A549 (cell line): ENCODE measurements at regions not wholly inside any gene's neighbourhood (a gene's known extent, or its start where the extent isn't known, plus 50 kb on each side); places are given as distances from the start of the nearest gene placed in this dataset.

Experiments
- CBX2 ChIP-seq: fragments of 200-600 bp; sonication (generic); IDR thresholded peaks from 2 replicates; pipeline ENCODE4 v1.6.1; 2016; ENCODE audit warnings: low read depth, mild to moderate bottlenecking, borderline replicate concordance
- HDAC2 ChIP-seq: fragments of 200-600 bp; sonication (generic); IDR thresholded peaks from 2 replicates; pipeline ENCODE4 v1.6.1; 2016
- HOXB5 ChIP-seq: fragments of 250-450 bp; sonication (Bioruptor Pico); IDR thresholded peaks from 2 replicates; pipeline ENCODE4 v1.5.0; 2020; ENCODE audit warnings: mild to moderate bottlenecking, moderate library complexity
- MYC ChIP-seq: IDR thresholded peaks from 2 replicates; pipeline ENCODE4 v1.6.1; 2012; ENCODE audit warnings: mild to moderate bottlenecking, inconsistent platforms, low read length, improper control_type of control experiment, borderline replicate concordance
- POLR2A ChIP-seq: IDR thresholded peaks from 2 replicates; pipeline ENCODE4 v1.6.1; 2012; ENCODE audit warnings: mild to moderate bottlenecking, low read length
- TF ChIP-seq, protein P1 (sequence below): fragments of >200 bp; sonication (Bioruptor Twin); formaldehyde crosslinking; IDR thresholded peaks from 3 replicates; pipeline ENCODE4 v1.5.1; 2016
- TF ChIP-seq, protein P2 (sequence below): fragments of 200-600 bp; sonication (generic); IDR thresholded peaks from 2 replicates; pipeline ENCODE4 v1.6.1; 2016; ENCODE audit warnings: antibody characterized with exemption, mild to moderate bottlenecking, moderate library complexity

DNA sequence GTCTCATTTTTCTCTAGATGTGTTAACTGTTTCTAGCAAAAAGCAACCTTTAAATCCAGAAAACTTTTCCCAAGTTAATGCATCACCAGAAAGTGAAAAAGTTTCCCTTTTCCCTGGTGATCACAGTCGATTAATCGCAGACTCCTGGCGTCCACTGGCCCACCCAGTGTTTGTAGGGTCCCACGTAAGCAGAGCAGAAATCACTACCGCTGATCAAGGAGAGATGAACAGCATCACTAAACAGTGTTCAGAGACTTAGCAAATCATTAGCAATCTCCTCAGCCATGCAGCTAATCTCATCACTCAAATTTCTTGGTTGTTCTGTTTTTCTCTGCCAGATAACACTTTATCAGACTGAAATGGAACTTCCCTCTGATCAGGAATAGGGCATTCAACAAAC, 184.2 kb downstream of the EFNB2 start:
- no peak for TF ChIP-seq POLR2A
- TF ChIP-seq, protein P1, sequence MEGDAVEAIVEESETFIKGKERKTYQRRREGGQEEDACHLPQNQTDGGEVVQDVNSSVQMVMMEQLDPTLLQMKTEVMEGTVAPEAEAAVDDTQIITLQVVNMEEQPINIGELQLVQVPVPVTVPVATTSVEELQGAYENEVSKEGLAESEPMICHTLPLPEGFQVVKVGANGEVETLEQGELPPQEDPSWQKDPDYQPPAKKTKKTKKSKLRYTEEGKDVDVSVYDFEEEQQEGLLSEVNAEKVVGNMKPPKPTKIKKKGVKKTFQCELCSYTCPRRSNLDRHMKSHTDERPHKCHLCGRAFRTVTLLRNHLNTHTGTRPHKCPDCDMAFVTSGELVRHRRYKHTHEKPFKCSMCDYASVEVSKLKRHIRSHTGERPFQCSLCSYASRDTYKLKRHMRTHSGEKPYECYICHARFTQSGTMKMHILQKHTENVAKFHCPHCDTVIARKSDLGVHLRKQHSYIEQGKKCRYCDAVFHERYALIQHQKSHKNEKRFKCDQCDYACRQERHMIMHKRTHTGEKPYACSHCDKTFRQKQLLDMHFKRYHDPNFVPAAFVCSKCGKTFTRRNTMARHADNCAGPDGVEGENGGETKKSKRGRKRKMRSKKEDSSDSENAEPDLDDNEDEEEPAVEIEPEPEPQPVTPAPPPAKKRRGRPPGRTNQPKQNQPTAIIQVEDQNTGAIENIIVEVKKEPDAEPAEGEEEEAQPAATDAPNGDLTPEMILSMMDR = no peak
- TF ChIP-seq CBX2 = no peak
- TF ChIP-seq, protein P2, sequence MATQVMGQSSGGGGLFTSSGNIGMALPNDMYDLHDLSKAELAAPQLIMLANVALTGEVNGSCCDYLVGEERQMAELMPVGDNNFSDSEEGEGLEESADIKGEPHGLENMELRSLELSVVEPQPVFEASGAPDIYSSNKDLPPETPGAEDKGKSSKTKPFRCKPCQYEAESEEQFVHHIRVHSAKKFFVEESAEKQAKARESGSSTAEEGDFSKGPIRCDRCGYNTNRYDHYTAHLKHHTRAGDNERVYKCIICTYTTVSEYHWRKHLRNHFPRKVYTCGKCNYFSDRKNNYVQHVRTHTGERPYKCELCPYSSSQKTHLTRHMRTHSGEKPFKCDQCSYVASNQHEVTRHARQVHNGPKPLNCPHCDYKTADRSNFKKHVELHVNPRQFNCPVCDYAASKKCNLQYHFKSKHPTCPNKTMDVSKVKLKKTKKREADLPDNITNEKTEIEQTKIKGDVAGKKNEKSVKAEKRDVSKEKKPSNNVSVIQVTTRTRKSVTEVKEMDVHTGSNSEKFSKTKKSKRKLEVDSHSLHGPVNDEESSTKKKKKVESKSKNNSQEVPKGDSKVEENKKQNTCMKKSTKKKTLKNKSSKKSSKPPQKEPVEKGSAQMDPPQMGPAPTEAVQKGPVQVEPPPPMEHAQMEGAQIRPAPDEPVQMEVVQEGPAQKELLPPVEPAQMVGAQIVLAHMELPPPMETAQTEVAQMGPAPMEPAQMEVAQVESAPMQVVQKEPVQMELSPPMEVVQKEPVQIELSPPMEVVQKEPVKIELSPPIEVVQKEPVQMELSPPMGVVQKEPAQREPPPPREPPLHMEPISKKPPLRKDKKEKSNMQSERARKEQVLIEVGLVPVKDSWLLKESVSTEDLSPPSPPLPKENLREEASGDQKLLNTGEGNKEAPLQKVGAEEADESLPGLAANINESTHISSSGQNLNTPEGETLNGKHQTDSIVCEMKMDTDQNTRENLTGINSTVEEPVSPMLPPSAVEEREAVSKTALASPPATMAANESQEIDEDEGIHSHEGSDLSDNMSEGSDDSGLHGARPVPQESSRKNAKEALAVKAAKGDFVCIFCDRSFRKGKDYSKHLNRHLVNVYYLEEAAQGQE = no peak
- no peak for TF ChIP-seq HOXB5 (CRISPR knock-in tag)
- no peak for TF ChIP-seq MYC
- no peak for TF ChIP-seq HDAC2
